ENCODE measurements at regions not wholly inside any gene's neighbourhood (a gene's known extent, or its start where the extent isn't known, plus 50 kb on each side); places are given as distances from the start of the nearest gene placed in this dataset.

DNA sequence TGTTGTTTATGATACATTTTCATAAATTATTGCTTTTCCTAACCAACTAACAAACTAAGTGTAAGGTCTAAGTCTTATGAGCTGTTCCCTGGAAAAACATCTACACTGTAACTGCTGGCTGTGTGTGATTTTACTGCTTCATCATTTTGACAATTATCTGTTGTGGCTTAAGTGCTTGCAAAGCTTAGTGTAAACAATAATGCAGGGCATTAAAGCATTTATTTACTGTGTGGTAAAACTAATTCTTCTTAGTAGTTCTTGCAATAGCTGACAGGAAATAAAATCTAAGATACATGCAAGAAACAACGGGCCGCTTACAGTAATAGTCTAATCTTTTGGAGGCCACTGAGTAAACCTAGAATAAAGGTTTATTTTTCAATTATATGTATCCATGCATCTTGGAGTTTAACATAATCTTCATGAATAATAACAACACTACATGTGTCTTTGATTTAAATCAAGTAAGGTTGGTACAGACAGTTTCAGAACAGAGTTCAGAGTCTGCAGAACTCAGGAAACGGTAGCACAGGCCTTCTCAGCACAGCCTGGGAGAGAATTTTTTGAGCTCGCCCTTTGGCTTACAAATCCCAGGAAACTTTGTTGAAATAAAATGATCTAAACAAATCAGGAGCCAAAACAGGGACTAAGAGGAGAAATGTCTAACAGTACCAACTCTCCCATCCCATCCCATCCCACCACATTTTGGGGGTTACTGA, 473.1 kb downstream of the NR2F1-AS1 start:
- DNase-seq (ENCODE audit: low read depth, low spot score), result no peak

DNA sequence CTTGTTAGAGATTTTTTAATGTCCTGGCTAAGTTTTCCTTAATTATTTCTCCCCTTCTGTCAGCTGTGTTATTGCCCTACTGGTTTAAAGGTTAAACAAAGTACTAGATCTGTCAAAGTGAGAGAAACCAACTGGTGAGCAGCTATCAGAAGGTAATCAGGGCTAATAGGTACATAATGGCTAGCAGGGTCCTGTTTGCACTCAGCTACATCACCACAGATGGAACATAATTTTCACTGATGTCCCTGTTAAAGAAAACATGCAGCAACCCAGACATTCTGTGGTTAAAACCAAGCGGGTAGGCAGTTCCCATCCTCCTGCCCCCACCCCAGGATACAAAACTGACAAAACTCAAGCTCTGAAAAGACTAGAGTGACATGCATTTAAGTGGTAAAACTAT, 473.9 kb downstream of the NR2F1-AS1 start:
- DNase-seq (ENCODE audit: low read depth, low spot score), result no peak

DNA sequence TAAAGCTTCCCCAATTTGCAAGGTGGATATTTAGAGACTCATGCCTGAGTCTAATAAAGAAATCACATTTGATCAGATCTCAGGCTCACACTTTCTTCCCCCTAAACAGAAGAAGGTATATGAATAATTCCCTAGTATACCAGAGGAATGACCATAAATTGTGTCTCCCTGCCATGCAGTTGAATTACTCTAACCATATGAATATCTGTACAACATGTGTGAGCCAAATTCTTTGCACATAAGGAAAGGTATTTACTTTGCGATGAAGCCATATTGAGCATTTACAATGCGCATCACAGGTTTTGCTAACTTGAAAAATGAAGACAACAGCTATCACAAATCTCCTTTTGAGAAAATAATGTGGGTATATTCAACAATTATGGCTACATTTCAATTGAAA, 479.4 kb downstream of the NR2F1-AS1 start:
- no peak for DNase-seq (ENCODE audit: low read depth, low spot score)

DNA sequence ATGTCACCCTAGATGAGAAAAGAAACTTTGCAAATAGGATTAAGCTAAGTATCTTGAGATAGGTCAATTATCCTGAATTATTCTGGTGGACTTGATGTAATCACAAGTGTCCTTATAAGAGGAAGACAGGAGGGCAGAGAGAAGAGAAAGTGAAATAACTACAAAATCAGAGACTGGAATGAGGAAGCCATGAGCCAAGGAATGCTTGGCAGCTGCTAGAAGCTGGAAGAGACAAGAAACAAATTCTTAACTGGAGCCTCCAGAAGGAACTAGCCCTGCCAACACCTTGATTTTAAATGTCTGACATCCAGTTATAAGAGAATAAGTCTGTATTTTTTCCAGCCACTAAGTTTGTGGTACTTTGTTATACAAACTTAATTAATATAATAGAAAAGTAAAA, 480.0 kb downstream of the NR2F1-AS1 start:
- no peak for DNase-seq (ENCODE audit: low read depth, low spot score)

DNA sequence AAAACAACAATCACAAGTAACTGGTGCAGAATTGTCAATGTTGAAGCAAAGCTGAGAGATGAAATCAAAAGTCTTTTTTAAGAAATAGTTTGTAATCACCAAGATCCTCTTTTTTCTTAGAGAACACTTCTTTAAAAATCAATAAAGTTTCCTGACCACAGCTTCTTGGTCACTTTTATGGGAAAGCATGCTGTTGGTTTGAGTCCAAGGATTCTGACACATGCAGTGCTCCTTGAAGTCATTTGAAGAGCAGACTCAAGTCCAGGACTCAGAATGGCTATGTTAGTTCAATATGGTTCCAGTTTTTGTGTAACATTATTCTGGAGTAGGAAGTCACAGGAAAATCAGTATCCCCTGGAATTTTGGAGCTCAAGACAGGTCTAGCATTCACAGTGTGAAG, 480.6 kb downstream of the NR2F1-AS1 start:
- no peak for DNase-seq (ENCODE audit: low read depth, low spot score)

DNA sequence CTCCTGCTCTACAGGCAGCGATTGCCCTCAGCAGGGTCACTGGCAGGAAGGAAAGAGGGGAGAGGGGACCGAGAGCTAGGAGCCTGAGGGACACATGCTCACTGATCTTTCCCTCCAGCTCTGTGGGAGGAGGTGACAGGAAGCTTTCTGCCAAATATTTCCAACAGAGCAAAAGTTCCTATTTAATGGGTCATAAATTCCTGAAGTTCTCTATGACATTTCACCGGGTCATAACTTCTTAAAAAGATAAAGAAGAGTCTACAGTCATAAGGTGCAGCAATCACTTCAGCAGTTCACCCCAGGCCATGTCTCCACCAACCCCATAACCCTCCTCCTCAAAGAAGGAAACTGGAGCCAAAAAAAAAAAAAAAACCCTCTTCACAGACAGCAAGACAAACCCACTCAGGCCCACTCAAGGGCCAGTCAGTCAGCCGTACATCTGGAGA, 481.1 kb downstream of the NR2F1-AS1 start:
- no peak for DNase-seq (ENCODE audit: low read depth, low spot score)

DNA sequence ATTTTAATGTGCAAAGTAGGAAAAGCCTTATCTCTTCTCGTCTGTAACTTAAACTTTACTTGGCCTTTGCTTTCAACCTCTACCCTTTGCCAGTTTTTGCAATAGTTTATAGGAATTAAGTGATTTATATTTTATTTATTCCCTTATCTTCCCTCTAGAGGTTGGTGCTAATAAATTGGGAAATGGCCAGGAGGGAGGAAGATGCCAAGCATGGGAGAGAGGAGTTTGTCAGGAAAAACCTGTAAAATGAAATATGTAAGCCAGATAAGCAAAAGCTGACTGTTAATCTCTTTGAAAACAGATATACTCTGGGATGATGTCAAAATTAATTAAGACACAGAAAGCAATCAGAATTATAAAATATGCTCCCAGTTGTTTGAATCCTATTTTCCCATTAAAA, 484.5 kb downstream of the NR2F1-AS1 start:
- no peak for DNase-seq (ENCODE audit: low read depth, low spot score)

DNA sequence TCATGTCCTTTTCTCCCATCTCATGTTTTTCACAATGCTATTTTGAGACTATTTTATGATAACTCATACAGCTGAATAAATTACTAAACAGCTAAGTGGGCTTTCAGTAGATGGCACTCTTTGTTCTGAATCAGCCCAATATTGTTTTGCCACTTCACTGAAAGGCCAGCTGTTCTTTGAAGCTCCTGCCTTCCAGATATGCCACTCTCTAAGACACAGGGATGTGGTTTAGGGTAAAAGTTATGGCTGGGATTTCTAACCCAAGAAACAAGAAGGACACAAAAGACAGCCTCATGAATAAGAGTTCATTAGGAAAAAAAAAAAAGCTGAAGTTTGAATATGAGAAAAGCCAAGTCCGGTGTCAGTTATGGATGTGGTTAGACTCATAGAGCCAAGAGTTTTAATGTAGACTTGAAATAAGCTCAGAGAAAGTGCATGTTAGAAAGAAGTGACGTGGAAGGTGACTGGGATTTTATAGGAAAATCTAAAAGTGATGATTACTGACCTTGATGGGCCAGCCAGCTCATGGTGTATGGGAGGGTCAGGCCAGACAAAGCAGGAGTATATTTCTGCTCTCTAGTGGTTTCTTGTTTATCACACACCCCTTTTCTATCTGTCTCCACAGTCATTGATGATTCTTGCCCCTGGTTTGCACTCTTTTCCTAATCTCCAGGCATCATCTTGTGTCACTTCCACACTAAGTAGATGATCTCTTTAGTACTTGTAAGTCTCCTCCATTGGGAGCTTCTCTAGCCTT, 488.5 kb downstream of the NR2F1-AS1 start:
- DNase-seq (ENCODE audit: low read depth, low spot score), result no peak

DNA sequence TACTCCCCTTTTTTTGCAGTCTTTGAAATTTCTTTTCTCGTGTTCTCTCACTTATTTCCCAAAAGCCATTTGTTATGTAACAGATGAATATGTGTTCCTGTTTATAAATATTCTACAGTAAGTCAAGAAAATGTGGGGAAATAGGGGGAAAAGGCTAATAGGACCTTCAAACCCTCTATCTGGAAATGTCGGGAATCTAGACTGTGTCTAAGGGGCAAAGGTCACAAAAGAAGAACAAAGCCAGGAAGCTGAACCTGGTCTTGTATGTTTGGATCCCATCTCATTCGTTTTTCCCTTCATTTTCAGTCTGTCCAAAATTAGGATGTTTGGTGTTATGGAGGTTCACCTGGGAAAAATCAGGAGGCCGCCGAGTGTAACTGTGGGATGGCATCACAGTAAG, 490.3 kb downstream of the NR2F1-AS1 start:
- no peak for DNase-seq (ENCODE audit: low read depth, low spot score)

DNA sequence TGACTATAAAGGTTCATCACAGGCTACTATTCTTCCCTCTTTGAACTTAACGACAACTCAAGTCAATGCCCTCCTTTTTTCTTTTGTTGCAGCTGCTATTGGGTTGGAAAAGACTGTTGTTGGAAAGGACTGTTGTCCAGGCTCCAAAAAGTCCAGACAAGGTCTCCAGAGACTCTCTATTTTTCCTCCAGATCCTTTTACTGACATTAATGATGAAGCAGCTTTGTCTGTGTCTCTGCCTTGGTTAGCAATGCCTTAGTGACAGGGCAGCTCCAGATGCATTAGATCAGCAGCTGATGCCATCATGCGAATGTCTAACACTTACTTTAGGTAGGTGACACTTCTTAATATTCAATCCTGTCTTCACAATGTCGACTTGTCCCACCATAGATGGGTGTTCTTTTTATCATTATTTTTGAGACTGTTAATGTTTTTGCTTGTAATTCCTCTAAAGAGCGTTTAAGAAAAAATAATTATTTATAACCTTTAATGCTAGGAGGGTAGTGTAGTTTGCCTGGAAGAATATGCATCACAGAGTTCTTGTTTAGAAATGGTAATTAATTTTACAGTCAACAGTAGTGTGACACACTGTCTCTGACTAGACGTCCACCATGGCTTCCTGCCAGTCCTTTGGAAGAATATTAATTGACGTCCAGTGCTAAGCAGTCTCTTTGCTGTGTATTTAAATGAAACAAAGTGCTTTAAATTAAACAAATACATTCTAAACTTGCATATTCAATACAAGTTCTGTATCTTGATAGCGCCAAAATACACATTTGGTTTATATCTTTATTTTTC, 492.2 kb downstream of the NR2F1-AS1 start:
- no peak for DNase-seq (ENCODE audit: low read depth, low spot score)

DNA sequence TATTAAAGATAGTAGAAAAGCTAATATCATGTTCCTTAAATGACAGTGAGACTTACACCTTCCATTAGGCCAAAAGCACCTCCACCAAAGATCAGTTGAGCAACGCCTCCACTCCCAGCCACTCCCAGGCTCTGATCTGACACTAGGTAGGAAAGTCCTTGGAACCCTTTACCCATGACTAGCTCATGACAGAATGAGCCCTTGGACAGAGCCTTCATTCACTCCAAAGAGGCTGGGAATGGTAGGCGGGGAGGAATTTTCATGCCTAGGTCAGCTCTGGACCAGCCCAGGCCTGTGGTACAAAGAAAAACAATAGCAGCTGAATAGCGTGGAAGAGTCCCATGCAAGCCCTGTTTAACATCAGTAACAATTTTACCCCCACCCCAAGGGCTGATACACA, 493.7 kb downstream of the NR2F1-AS1 start:
- DNase-seq (ENCODE audit: low read depth, low spot score), result no peak

DNA sequence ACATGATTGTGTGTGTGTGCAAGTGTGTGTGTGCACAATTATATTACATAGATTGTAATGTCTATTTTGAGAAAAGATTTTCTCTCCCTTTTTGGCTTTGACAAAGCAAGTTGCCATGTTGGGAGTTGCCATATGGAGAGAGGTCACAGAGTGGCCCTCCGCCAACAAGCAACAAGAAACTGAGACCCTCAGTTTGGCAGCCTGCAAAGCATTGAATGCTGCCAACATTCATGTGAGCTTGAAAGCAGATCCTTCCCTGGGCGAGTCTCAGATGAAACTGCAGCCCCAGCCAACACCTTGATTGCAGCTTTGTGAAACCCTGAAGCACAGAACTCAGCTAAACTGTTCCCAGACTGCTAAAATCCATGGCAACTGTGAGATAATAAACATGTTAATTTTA, 498.0 kb downstream of the NR2F1-AS1 start:
- no peak for DNase-seq (ENCODE audit: low read depth, low spot score)

DNA sequence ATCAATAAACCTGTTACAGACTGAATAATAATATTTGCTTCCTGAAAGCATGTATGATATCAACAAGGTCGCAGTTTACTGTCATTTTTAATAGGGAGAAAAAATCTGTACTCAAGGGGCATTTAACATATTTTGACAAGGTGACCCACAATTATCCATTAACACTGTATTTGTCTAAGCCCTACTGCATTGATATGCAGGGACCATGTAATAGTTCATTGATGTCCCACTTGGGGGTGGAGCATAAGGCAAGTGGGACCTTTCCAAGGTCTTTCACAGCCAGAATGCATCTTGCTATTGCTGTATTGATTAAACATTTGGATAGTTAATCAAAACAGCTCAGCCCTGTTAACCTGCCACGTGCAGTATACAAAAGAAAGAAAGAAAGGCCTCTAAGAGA, 502.0 kb downstream of the NR2F1-AS1 start:
- no peak for DNase-seq (ENCODE audit: low read depth, low spot score)

DNA sequence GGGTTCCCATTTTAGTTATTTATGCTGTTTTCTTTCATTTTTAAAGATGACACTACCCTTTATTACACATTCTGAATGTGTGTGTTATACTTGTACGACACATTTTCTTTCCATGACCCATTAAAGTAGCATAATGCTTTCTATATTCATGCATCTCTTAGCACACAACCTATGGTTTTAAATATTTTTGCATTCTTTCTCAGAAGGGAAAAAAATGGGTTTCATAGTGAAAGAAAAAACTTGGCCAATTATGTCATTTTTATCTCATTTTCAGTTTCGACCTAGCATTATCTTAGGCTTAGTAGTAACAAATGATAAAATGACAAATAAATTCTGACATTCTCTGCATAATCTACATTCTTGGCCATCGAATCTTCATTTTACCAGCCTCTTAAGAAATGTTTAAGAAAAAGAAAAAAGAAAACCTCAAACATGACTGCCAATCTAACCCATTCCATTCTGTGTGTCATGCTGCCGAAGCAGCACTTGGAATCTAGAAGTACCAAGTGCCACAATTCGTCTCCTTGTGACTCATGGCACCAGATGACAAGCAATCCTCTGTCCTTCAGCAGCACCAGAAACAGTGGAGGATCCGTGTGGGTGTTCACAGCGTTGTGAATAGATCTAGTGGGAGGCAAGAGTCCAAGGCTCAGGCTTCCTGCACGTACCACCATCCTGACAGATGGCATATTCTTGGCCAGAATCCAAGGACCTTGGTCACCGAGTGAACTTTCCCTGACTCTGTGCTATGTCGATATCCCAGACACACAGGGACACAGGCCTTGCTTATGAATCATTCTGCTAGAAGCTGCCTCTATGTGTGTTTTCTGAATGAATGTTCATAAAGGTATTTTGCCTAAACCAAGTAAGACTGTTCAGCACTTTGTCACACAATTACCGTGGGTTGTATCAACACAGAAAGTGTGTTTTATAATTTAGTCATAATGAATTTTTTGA, 502.7 kb downstream of the NR2F1-AS1 start:
- DNase-seq (ENCODE audit: low read depth, low spot score), result no peak

DNA sequence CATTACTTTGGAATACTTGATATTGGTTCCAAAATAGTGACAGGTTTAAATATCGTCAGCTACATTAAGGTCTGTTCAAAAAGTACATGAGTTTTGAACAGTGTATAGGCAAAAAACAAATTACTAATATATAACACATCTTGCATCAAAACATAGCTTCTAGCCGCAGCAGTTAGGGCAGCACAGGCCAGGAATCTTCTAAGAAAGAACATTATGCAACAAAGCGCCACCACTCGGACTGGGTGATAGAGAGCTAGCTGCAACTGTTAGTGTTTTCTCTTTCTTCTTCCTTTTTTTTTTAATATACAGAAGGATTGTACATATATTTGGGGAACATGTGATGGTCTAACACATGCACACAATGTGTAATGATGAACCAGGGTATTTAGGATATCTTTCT, 504.5 kb downstream of the NR2F1-AS1 start:
- no peak for DNase-seq (ENCODE audit: low read depth, low spot score)

DNA sequence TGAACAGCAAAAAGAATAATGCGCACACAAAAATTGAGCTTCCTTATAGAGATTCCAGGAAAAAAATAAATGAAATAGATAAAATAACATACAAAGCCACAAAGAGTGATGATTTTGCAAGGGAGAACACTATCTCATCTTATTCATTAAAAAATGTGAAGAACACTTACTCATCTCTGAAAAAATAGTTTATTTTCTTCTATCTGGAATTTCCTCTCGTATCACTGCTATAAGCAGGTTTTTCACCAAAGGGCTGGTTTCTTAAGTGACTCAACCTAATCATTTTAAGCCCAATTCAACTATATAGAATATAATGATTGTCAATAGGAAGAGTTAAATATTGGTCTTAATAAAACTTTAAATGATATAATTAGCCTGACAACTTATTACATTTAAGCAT, 504.9 kb downstream of the NR2F1-AS1 start:
- DNase-seq (ENCODE audit: low read depth, low spot score), result no peak

DNA sequence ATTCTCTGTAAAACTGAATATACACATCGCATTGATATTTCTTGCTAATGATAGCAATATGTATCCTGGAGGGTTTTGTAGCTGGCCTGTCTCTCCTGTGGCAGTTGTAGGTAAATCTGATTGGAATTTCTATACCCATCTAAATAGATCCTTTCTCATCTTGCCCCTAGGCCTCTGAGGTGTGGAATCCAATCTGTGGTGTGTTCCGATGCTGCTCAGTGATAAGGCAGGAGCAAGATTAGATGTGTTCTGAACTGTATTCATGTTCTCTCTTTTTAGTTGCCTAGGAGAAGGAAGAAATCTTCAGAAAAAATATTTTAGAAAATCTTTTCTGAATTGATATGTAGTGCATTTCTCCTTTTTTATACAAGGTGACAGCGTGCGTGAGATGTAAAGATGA, 507.5 kb downstream of the NR2F1-AS1 start:
- DNase-seq (ENCODE audit: low read depth, low spot score), result no peak

DNA sequence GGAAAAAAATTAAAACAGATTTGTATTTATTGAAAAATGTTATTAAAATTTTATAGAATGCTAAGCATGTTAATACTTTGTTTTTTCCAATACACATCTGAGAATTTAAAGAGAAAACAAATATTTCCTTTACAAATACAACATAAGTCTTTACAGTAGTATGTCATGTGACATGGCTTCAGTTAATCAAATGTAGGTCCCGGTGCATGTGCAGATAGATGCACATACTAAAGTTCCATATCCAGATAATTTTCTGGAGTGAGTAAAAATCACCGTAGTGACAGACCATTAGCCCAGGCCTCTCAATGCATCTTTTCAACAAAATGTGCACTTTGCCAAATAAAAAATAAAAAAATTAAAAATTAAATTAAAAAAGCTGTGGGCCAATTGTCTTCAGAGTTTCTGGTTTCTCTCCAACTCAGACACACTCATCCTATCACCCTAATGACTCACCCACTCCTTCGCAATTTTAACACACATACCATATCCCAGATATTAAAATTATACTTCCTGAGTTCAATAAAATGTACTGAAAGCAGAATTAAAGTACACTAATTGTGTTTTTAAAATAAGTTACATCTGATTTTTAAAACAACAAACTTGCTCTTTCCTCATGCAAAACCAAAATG, 508.1 kb downstream of the NR2F1-AS1 start:
- no peak for DNase-seq (ENCODE audit: low read depth, low spot score)

DNA sequence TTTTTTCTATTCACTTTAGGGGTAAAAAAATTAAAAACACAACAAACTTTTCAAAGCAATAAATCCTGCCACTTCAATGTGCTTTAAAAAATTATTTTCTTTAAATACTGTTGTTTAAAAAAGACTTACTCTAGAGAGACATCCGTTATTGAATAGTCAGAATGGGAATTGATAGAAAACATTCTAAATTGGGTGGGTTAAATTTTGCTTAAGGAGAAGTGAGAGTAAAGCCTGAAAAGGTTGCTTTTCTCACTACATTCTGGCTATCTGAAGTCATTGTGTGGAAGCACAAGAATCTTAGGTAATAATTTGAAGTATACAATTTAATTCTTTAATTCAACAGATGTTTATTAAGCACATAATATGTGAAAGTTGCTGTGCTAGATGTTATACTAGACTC, 509.3 kb downstream of the NR2F1-AS1 start:
- no peak for DNase-seq (ENCODE audit: low read depth, low spot score)

DNA sequence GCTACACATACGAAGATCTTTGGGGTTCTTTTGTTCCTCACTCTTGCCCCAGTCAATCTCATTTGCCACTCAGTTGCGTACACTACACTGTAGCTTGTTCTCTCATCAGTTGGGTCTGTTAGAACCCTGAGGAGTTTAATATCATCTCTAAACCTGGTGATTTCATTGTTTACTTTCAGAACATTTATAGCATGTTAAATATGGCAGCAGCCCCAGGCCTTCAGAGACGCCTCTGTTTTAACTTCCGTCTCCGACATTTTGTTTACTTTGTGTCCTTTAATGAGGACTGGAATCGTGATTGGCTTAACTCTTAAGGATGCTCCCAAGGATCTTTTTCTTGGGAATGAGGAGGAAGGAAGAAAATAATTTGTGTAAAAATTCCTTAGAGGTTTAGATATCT, 510.1 kb downstream of the NR2F1-AS1 start:
- DNase-seq (ENCODE audit: low read depth, low spot score), result no peak

DNA sequence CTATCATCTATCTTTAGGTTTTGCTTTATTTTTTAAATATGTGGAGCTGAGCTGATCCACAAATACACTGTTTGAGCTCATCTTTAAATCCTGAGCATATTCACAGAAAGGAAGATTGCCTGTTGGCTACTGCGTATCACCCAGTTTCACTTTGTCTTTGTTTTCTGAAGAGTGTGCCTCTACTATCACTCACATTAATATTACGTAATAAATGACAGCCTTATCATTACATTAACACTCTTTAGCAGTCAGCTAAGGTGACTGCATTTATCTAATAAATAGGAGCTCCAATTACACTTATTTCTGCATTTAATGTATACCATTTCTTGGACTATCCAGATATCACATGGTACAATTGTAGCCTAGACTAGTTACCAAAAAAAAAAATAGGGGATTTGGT, 511.7 kb downstream of the NR2F1-AS1 start:
- no peak for DNase-seq (ENCODE audit: low read depth, low spot score)

Data from ELF-1 (cell line).